Adrenal gland (tissue), 9 donors: ENCODE measurements at regions not wholly inside any gene's neighbourhood (a gene's known extent, or its start where the extent isn't known, plus 50 kb on each side); places are given as distances from the start of the nearest gene placed in this dataset.

Experiments
- DNase-seq, 7 donors: peaks; one replicate each; pipeline ENCODE4 v3.0.0-alpha.2; 2019 to 2020
- H3K27ac ChIP-seq, 5 donors: fragments of 200-600 bp; sonication (generic) in 4 of 5; 1 replicate in 3 of 5; 2 replicates in 2 of 5; pipeline versions ENCODE4 v1.5.1 to v1.8.0; 2016 to 2020; ENCODE audit warnings: mild to moderate bottlenecking in 1 of 5
- H3K27me3 ChIP-seq: fragments of 200-600 bp; 2 replicates; pipeline ENCODE4 v1.8.0; 2021
- H3K36me3 ChIP-seq, 2 donors: fragments of 200-600 bp; replicated peaks in 1 of 2; 1 replicate in 1 of 2; 2 replicates in 1 of 2; pipeline versions ENCODE4 v1.5.1 to v1.8.0; 2018 to 2022
- H3K4me1 ChIP-seq, 2 donors: fragments of 200-600 bp; replicated peaks in 1 of 2; 1 replicate in 1 of 2; 2 replicates in 1 of 2; pipeline versions ENCODE4 v1.5.1 to v1.8.0; 2018 to 2021
- H3K4me3 ChIP-seq, 4 donors: fragments of 200-600 bp; sonication (generic) in 3 of 4; one replicate each; pipeline ENCODE4 v1.5.1; 2016 to 2018
- H3K9me3 ChIP-seq, 3 donors: fragments of 200-600 bp; sonication (generic) in 1 of 3; replicated peaks in 1 of 3; 1 replicate in 2 of 3; 2 replicates in 1 of 3; pipeline versions ENCODE4 v1.5.1 to v1.8.0; 2016 to 2021
- POLR2A ChIP-seq, 2 donors: fragments of 450-650 bp; IDR thresholded peaks; one replicate each; pipeline ENCODE4 v1.6.1; 2017; ENCODE audit warnings: antibody characterized with exemption in 2 of 2, mild to moderate bottlenecking in 2 of 2, moderate library complexity in 1 of 2
- WGBS, 4 donors: extraction: QIAGEN DNeasy Blood & Tissue Kit in 2 of 4; methylation state at CpG; one replicate each; pipeline versions ENCODE4 v1.1.5 to v1.1.7; 2013 to 2017; 5-methylcytosine and 5-hydroxymethylcytosine counted together
- intact Hi-C, 2 donors: fragments of 100-400 bp; cut with DNase I; formaldehyde crosslinking; loops; one replicate each; pipeline versions ENCODE4 v1.14.1 to v1.15.0; 2022 to 2023
- TF ChIP-seq, protein P1 (sequence below), 6 experiments: fragments of 450-650 bp in 4 of 6; fragments of 200-600 bp in 2 of 6; sonication (generic) in 1 of 6; IDR thresholded peaks; 1 replicate in 5 of 6; 2 replicates in 1 of 6; pipeline versions ENCODE4 v1.5.1 to v1.8.0; 2016 to 2021; ENCODE audit warnings: antibody characterized with exemption in 6 of 6, mild to moderate bottlenecking in 2 of 6, moderate library complexity in 1 of 6
- donor health status: healthy with polysubstance abuse.
- donor health status: Bipolar disorder and iron deficiency.
- donor health status: DM: yes; HTN: yes; CAD: no.
- donor health status: DM: no; HTN: no; CAD: no.
- donor health status: DM: no; HTN: no; CAD: no.

DNA sequence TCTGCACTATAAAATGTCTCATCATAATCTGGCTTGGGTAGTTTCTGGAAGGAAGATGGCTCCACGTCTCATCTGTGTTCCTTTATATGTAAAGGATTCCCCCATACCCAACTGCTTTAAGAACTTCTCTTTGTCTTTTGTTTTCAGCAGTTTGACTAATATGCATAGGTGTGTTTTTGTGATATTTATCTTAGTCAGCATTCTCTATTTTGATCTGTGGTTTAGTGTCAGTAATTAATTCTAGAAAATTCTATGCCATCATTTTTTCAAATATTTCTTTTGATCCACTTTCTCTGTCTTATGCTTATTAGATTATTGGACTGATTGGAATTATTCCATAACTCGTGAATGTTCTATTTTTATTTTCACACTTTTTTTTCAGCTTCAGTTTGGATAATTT lies 286.3 kb upstream of the THRB start:
- Histone ChIP-seq H3K27me3 (no peaks in the 10 kb centered on the region), H3K27ac (no peak overlapping the region), H3K4me3 (no peak overlapping the region), H3K9me3 (no peaks in the 10 kb centered on the region), H3K4me1 (no peaks in the 10 kb centered on the region), H3K36me3 (no peaks in the 10 kb centered on the region)
- WGBS, 4 donors: 47 to 71% (median 56%) methylated on average over 2 of the region's 2 CpGs
- intact Hi-C loops: loop anchor here in 1 of 2 donors (10.0 kb wide), 1 partner anchor 184 kb away; no protein-coding TSS in a partner anchor
- DNase-seq: no peak
- no peak for TF ChIP-seq POLR2A (IDR thresholded peaks at IDR 0.05)
- TF ChIP-seq, protein P1, sequence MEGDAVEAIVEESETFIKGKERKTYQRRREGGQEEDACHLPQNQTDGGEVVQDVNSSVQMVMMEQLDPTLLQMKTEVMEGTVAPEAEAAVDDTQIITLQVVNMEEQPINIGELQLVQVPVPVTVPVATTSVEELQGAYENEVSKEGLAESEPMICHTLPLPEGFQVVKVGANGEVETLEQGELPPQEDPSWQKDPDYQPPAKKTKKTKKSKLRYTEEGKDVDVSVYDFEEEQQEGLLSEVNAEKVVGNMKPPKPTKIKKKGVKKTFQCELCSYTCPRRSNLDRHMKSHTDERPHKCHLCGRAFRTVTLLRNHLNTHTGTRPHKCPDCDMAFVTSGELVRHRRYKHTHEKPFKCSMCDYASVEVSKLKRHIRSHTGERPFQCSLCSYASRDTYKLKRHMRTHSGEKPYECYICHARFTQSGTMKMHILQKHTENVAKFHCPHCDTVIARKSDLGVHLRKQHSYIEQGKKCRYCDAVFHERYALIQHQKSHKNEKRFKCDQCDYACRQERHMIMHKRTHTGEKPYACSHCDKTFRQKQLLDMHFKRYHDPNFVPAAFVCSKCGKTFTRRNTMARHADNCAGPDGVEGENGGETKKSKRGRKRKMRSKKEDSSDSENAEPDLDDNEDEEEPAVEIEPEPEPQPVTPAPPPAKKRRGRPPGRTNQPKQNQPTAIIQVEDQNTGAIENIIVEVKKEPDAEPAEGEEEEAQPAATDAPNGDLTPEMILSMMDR (IDR thresholded peaks at IDR 0.05): no peak

DNA sequence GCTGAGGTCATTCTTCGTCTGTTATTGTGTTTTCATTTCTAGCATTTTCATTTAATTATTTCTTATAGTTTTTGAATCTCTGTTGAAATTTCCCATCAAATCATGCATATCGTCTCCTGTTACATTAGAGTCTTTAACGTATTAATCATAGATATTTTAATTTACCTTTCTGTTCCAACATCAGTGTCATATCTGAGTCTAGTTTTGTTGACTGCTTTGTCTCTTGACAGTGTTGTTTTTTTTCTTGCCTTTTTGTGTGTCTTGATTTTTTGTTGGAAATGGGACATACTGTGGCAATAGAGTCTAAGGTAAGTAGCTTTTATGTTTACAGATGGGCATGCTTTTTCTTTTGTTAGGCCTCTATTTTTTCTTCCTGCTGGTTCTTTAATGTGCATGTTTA lies 286.8 kb upstream of the THRB start:
- Histone ChIP-seq H3K9me3 (no peaks in the 10 kb centered on the region), H3K27ac (no peak overlapping the region), H3K36me3 (no peaks in the 10 kb centered on the region), H3K27me3 (no peaks in the 10 kb centered on the region), H3K4me3 (no peak overlapping the region), H3K4me1 (no peaks in the 10 kb centered on the region)
- DNase-seq: no peak
- TF ChIP-seq POLR2A (IDR thresholded peaks at IDR 0.05): no peak
- TF ChIP-seq, protein P1 (IDR thresholded peaks at IDR 0.05): no peak
- intact Hi-C loops: loop anchor here in 1 of 2 donors (10.0 kb wide), 1 partner anchor 183 kb away; no protein-coding TSS in a partner anchor
- 78 to 90% (median 81%) methylated on average over 3 of the region's 3 CpGs for WGBS, 4 donors

DNA sequence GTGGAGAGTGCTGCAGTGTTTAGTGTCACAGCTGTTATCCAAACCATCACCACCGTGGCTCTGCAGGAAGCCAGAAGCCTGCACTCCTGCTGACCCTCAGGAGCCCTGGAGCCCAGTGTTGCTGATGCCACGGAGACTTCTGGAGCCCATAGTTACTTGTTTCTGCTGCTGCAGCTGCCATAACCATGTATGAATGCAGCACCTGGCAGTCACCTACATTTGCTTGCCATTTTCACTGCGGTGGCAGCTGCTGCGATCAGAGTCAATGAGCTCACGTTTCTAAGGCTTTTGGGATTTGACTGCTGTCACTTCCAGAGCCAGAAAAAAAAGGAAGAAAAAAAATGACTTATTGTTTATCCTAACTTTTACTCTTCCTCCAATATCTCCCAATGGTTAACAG lies 299.2 kb upstream of the THRB start:
- Histone ChIP-seq H3K4me3 (no peak overlapping the region), H3K36me3 (no peaks in the 10 kb centered on the region), H3K27ac (no peak overlapping the region), H3K9me3 (no peaks in the 10 kb centered on the region), H3K27me3 (no peaks in the 10 kb centered on the region), H3K4me1 (no peaks in the 10 kb centered on the region)
- WGBS, 4 donors: 57 to 71% (median 59%) methylated on average over 3 to 5 of the region's 5 CpGs
- intact Hi-C loops: no loop called here
- TF ChIP-seq, protein P1 (IDR thresholded peaks at IDR 0.05): no peak
- TF ChIP-seq POLR2A (IDR thresholded peaks at IDR 0.05): no peak
- no peak for DNase-seq

DNA sequence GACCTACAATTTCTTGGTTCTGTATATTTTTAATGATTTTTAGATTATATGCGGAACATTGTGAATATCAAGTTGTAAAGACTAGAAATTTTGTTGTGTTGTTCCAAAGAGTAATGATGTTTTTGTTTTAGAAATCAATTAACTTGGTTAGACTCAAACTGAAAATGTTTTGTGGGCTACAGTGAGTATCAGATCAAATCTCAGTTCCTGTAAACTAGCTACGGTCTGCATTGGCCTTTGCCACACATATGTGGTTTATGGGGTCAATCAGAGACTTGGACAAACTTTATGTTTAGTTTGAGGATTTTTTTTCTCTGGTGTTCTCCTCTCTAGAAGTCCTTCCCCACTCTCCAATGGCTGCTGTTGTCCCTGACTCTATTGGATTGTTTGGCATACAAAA lies 308.0 kb upstream of the THRB start:
- Histone ChIP-seq H3K36me3 (no peaks in the 10 kb centered on the region), H3K4me3 (no peak overlapping the region), H3K9me3 (no peaks in the 10 kb centered on the region), H3K27me3 (no peaks in the 10 kb centered on the region), H3K27ac (no peak overlapping the region), H3K4me1 (no peaks in the 10 kb centered on the region)
- no peak for TF ChIP-seq POLR2A (IDR thresholded peaks at IDR 0.05)
- TF ChIP-seq, protein P1 (IDR thresholded peaks at IDR 0.05): no peak
- intact Hi-C loops: no loop called here
- 66 to 76% (median 67%) methylated on average over 2 of the region's 2 CpGs for WGBS, 4 donors
- no peak for DNase-seq
